ENCODE measurements at regions not wholly inside any gene's neighbourhood (a gene's known extent, or its start where the extent isn't known, plus 50 kb on each side); places are given as distances from the start of the nearest gene placed in this dataset.

- TF ChIP-seq CTCF (IDR thresholded peaks at IDR 0.05): no peak
- TF ChIP-seq REST (IDR thresholded peaks at IDR 0.05; ENCODE audit: insufficient read depth in 1 of 2, low read depth in 2 of 2, low read length in 1 of 2): no peak
- no peak for TF ChIP-seq POLR2AphosphoS5 (IDR thresholded peaks at IDR 0.05; ENCODE audit: low read depth, low read length)
- TF ChIP-seq TCF7L2 (IDR thresholded peaks at IDR 0.05; ENCODE audit: low read depth, low read length): no peak
- no peak for TF ChIP-seq SIN3A (IDR thresholded peaks at IDR 0.05; ENCODE audit: borderline replicate concordance, insufficient read depth, low read depth, low read length)
Measured at GRCh38 chr1:199944986-199945385, 82.5 kb upstream of the NR5A2 start.
